NCI-H2081 treated with DMSO at 0.1 percent for 48 hours (cell line): ENCODE measurements at regions not wholly inside any gene's neighbourhood (a gene's known extent, or its start where the extent isn't known, plus 50 kb on each side); places are given as distances from the start of the nearest gene placed in this dataset.

Experiments used
- DNase-seq: peaks from one replicate; lab custom pipeline; 2025; lab: John Stamatoyannopoulos, UW

DNA sequence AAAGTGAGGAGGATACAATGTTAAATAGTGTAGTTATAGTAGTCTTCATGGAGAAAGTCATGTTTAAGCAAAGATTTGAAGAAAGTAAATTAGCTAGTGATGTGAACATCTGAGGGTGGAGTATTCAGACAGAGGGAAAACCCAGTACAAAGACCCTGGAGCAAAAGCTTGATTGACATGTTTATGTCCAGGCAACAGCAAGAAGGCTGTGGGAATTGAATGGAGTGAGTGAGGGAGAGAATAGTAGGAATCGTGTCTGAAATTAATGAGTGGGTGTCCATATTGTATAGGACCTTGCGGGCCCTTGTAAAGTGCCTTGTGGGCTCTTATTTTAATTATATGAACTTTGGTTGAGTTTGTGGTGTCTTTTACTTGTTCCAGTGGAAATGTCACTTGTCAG is 424.1 kb upstream of the KIRREL3 start:
- no peak for DNase-seq

DNA sequence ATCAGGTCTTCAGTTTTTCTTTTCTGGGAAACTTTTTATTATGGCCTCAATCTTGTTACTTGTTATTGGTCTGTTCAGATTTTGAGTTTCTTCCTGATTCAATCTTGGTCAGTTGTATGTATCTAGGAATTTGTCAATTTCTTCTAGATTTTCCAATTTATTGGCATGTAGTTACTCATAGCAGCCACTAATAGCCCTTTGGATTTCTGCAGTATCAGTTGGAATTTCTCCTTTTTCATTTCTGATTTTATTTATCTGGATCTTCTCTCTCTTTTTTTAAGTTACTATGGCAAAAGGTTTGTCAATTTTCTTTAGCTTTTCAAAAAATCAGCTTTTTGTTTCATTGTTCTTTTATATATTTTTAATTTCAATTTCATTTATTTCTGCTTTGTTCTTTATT is 419.6 kb upstream of the KIRREL3 start:
- no peak for DNase-seq

- DNase-seq: no peak
Measured at GRCh38 chr11:127412722-127413380, 412.3 kb upstream of the KIRREL3 start.

DNA sequence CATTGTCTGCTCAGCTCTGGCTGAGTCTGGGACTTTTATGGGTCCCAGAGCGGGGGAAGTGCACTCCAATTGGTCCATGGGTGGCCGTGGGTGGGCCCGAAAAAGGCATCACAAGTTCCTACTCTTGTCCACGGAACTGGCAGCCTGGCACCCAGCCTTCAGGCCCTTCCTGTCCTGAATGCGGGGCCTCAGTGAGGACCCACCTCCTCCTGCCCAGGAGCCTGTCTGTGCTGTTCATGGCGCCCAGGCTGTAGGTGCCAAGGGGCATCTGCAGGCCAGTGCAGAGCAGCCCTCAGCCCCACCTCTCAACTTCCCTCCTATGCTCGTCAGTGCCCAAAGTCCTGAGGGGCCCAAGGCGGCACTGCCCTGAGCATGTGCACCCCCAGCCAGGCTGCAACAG is 411.7 kb upstream of the KIRREL3 start:
- DNase-seq: no peak

GRCh38 chr11:127411283-127411682 is 410.7 kb upstream of the KIRREL3 start:
- no peak for DNase-seq

GRCh38 chr11:127395034-127395433 is 394.5 kb upstream of the KIRREL3 start:
- no peak for DNase-seq

GRCh38 chr11:127393460-127393997 is 393.0 kb upstream of the KIRREL3 start:
- no peak for DNase-seq

DNA sequence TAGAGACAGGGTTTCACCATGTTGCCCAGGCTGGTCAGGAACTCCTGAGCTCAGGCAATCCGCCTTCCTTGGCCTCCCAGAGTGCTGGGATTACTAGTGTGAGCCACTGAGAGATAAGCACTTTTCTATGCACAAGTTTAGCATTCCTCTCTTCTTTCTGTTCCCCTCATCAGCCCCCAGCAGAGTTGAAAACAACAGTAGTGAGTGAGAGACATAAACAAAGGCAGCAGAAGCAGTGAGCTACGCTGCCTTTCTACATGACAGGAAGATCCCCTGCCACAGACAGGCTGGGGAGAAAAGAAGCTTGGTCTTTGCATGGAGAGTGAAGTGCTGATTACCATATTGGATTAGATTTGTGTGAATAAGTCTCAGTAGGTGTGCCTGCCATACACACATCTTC is 392.0 kb upstream of the KIRREL3 start:
- no peak for DNase-seq

GRCh38 chr11:127390465-127390864 is 389.9 kb upstream of the KIRREL3 start:
- no peak for DNase-seq

DNA sequence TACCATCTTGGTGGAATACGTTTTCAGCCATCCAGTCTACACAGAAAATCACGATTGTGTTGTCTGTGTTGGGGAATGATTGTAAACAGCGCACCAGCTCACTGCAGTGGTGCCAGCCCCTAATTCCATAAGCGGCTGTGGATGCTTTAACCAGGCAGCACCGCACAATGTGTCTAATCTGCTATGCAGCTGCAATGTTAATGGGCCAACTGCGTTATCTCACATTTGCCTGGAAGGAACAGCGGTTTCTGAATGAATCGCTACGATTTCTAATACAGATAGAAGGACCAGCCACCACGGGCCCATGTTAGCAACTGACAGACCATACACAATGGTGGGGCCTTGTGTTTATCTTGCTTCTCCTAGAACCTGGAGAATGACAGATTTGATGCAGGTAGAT is 384.5 kb upstream of the KIRREL3 start:
- no peak for DNase-seq

- DNase-seq: no peak
Measured at GRCh38 chr11:127383026-127383425, 382.5 kb upstream of the KIRREL3 start.

GRCh38 chr11:127381247-127381646 is 380.7 kb upstream of the KIRREL3 start:
- DNase-seq: no peak

GRCh38 chr11:127379686-127380085 is 379.1 kb upstream of the KIRREL3 start:
- DNase-seq: no peak

DNA sequence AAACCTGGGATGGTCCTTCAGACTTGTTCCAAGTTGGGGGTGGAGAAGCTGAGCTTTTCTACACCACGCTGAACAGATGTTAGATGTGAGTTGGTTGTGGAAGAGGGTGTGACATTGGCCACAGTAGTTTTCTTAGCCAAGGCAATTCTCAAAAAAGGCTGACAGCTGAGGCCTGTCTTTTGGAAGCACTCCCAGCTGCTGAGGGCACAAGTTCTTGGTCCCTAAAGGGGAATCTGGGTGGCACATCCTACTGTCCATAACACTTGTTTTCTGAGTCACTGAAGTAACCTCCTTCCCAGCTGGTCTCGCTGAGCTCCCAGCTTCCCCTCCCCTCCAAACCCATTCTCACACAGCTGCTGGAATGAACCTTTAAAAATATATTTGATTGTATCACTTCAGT is 375.7 kb upstream of the KIRREL3 start:
- DNase-seq: no peak

GRCh38 chr11:127369356-127369755 is 368.8 kb upstream of the KIRREL3 start:
- DNase-seq: no peak

GRCh38 chr11:127362754-127363308 is 362.3 kb upstream of the KIRREL3 start:
- DNase-seq: no peak

DNA sequence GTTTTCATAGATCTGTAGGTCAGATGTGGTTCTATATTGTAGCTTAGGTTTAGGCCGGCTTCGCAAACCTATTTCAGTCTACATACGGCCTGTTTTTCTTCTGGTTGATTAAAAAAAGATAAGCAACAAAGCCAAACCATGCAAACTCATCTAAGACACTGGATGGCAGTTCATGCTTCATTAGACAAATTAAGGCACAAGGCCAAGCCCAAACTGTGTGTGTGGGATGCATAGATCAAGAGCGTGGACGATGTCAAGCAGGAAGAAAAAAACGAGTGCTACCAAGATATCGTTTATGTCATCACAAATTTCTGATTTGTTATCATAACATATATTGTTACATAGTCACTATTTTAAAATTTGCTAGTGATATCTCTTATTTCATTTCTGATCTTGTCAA is 357.6 kb upstream of the KIRREL3 start:
- DNase-seq: no peak

DNA sequence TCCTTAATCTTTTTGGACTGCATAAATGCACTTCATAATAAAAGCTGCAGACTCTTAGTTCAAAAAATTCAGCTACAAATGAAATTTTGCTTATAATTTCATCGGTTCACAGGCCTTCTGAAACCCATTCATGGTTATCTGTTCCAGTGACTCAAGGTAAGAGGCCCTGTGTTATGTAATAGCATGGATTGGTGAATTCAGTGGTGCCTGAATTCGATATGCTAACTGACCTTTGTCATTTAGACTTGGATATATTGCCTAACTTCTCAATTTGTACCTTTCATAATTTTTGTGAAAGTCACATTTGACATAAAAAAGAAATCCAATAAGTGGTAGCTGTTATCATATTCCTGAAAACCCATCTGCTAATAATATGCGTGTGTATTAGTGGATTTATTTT is 349.9 kb upstream of the KIRREL3 start:
- DNase-seq: no peak

GRCh38 chr11:127345819-127346459 is 345.4 kb upstream of the KIRREL3 start:
- no peak for DNase-seq

DNA sequence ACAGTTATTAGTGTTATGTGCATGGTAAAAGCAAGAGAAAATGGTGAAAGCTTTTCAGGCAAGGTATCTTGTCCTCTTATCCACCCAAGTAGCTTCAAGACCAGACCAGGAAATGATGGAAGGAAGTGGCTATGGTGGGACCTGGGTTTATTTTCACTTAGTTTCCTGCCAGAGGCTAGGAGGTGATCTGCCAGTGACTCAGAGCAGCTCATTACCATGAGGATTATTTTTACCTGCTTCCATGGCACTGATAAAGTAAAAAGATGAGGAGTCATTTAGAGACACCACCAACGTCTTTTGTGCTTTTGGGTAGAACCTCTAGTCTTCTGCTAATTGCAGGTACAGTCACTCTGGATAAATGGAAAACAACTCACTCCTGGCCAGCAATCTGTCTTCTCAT is 339.9 kb upstream of the KIRREL3 start:
- DNase-seq: no peak

DNA sequence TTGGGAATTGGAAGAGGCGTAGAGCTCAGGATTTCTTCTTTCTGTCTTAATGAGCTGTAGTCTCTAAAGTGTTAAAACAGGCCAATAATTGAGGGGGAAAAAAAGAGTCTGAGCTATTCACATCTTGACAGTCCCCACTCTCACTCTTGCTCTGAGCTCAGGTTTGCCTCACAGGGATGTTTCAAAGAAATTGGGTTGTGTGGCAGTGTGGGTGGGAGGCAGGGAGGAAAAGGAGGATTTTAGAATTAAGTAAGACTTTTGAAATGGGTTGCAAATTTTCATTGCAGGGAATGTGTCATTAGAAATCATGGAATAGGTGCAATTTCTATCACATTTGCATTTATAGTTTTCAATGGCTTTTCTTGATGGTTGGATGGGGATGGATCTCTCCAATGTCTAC is 338.8 kb upstream of the KIRREL3 start:
- DNase-seq: no peak

- no peak for DNase-seq
Measured at GRCh38 chr11:127338380-127339259, 338.1 kb upstream of the KIRREL3 start.

DNA sequence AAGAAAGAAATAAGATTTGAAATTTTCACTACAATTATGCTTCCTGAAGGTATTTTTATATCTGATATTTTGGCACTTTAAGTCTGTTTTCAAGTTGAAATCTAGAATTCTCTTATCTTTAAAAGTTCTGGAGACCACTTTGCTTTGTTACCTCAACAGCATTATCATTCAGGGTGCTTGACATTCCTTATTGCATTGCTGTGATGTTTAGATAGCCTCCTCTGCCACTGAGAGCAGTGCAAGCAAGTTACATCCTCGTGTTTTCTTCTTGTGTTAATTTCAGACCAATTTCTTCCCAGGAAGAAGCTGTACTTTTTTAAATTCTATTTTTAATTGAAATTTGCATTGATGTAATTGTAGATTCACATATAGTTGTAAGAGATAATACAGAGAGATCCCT is 333.9 kb upstream of the KIRREL3 start:
- no peak for DNase-seq
